Neural progenitor cell (in vitro differentiated cells): ENCODE measurements at regions not wholly inside any gene's neighbourhood (a gene's known extent, or its start where the extent isn't known, plus 50 kb on each side); places are given as distances from the start of the nearest gene placed in this dataset.

Experiments used
- EZH2 ChIP-seq: fragments of 200-600 bp; sonication (generic); IDR thresholded peaks from 2 replicates; pipeline ENCODE4 v1.6.1; 2017; ENCODE audit warnings: antibody characterized with exemption, mild to moderate bottlenecking, moderate library complexity
- TF ChIP-seq, protein P1 (sequence below): fragments of 200-600 bp; sonication (generic); IDR thresholded peaks from 2 replicates; pipeline ENCODE4 v1.5.1; 2017; ENCODE audit warnings: antibody characterized with exemption, mild to moderate bottlenecking

DNA sequence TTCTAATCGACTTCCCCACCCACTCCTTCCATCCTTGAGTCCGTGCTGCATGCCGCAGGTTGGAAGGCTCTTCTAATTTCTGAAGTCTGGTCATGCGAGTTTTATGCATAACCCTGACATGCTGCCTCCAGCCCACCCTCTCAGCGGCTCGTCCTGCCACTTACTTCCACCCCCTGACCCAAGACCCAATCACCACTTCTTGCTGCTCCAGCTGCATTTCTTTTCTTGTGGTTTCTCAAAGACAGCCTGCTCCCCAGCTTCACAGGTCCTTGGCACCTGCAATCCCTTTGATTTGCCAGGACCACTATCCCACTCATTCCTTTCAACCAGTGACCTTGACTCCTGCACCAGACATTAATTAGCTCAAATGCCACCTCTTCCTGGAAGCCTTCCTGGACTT is 486.7 kb downstream of the VRK1 start:
- TF ChIP-seq EZH2, result no peak
- TF ChIP-seq, protein P1, sequence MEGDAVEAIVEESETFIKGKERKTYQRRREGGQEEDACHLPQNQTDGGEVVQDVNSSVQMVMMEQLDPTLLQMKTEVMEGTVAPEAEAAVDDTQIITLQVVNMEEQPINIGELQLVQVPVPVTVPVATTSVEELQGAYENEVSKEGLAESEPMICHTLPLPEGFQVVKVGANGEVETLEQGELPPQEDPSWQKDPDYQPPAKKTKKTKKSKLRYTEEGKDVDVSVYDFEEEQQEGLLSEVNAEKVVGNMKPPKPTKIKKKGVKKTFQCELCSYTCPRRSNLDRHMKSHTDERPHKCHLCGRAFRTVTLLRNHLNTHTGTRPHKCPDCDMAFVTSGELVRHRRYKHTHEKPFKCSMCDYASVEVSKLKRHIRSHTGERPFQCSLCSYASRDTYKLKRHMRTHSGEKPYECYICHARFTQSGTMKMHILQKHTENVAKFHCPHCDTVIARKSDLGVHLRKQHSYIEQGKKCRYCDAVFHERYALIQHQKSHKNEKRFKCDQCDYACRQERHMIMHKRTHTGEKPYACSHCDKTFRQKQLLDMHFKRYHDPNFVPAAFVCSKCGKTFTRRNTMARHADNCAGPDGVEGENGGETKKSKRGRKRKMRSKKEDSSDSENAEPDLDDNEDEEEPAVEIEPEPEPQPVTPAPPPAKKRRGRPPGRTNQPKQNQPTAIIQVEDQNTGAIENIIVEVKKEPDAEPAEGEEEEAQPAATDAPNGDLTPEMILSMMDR, result no peak
